ENCODE measurements at regions not wholly inside any gene's neighbourhood (a gene's known extent, or its start where the extent isn't known, plus 50 kb on each side); places are given as distances from the start of the nearest gene placed in this dataset.

GRCh38 chr1:38787041-38787440, 72.5 kb downstream of the RRAGC start:
- in situ Hi-C loops (cut with HindIII; ENCODE audit: low sequenced_read_pairs), result no loop called here
- no peak for DNase-seq (ENCODE audit: low read depth, low spot score)
- no peak overlapping the region for H3K4me3 ChIP-seq (ENCODE audit: low read depth, low read length)
- no peak for TF ChIP-seq CTCF (IDR thresholded peaks at IDR 0.05; ENCODE audit: low read depth, low read length)

GRCh38 chr1:38786040-38786436, 73.5 kb downstream of the RRAGC start:
- DNase-seq (ENCODE audit: low read depth, low spot score), result no peak
- no peak overlapping the region for H3K4me3 ChIP-seq (ENCODE audit: low read depth, low read length)
- TF ChIP-seq CTCF (IDR thresholded peaks at IDR 0.05; ENCODE audit: low read depth, low read length), result no peak
- in situ Hi-C loops (cut with HindIII; ENCODE audit: low sequenced_read_pairs), result no loop called here

DNA sequence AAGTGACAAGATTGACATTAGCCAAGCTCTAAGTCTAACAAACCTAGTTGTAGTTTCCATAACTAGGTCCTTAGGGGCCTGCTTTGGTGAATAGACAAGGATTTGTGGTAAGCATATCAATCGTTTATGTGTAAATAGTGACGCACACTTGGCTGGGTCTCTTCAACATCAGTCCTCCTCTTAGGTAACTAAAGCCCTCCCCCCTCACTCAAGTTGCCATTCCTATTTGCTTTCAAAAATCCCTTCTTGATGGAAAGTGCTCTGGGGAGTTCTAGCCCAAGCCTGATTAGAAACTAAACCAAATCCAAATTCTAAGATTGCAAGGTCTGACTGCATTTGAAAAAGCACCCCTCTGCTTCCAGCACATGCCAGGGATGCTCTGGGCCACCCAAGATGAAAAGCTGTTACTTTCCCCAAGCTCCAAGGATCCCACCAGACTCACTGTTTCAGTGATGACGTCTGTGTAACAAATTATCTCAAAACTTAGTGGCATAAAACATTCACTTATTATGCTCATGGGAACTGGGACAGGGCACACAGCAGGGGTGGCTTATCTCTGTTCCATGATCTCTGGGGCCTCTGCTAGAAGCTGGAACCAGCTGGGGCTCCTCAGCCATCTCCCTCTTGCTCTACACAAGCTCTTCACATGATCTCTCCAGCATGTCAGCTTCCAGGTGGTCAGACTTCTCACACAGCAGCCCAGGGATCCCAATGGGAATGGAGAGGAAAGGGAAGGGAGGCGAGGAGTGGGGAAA, 74.1 kb downstream of the RRAGC start:
- H3K4me3 ChIP-seq (ENCODE audit: low read depth, low read length), result no peak overlapping the region
- no peak for TF ChIP-seq CTCF (IDR thresholded peaks at IDR 0.05; ENCODE audit: low read depth, low read length)
- in situ Hi-C loops (cut with HindIII; ENCODE audit: low sequenced_read_pairs), result no loop called here
- DNase-seq (ENCODE audit: low read depth, low spot score), result no peak

- in situ Hi-C loops (cut with HindIII; ENCODE audit: low sequenced_read_pairs), result no loop called here
- DNase-seq (ENCODE audit: low read depth, low spot score), result no peak
- no peak overlapping the region for H3K4me3 ChIP-seq (ENCODE audit: low read depth, low read length)
- TF ChIP-seq CTCF (IDR thresholded peaks at IDR 0.05; ENCODE audit: low read depth, low read length), result no peak
Observed at GRCh38 chr1:38784452-38785284, 74.9 kb downstream of the RRAGC start.

DNA sequence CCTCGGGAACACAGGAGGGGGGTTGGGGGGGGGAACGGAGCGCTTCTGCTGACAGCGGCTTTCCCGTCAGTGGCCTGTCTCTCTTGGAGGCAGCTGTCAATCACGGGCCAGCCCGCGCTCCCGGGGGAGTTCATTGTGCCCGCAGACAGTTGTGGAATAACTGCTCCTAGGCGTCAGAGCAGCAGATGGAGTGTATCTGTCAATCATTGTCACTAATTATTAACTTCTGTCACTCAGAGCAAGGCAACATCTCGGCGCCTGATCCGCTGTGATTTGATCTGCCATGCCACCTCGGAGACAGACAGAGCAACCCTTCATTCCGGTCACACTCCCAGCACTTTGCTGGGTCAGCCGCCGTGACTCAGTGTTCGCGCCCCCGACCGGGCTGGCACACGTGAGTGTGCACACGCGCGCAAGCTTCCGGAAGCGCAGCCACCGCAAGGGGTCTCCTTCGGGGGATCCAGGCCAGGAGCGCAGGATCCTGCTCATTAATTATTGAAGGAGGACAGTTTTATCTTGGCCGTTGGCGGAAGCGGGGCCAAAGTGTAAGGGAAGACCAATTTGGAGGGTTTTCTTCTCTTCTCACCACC, 75.8 kb downstream of the RRAGC start:
- no peak for DNase-seq (ENCODE audit: low read depth, low spot score)
- in situ Hi-C loops (cut with HindIII; ENCODE audit: low sequenced_read_pairs), result no loop called here
- no peak for TF ChIP-seq CTCF (IDR thresholded peaks at IDR 0.05; ENCODE audit: low read depth, low read length)
- H3K4me3 ChIP-seq (ENCODE audit: low read depth, low read length), result no peak overlapping the region

- DNase-seq (ENCODE audit: low read depth, low spot score), result no peak
- TF ChIP-seq CTCF (IDR thresholded peaks at IDR 0.05; ENCODE audit: low read depth, low read length), result no peak
- H3K4me3 ChIP-seq (ENCODE audit: low read depth, low read length), result no peak overlapping the region
- in situ Hi-C loops (cut with HindIII; ENCODE audit: low sequenced_read_pairs), result no loop called here
Observed at GRCh38 chr1:38781872-38782617, 77.5 kb downstream of the RRAGC start.

Measured in astrocyte of the spinal cord (primary cell).